ENCODE measurements at regions not wholly inside any gene's neighbourhood (a gene's known extent, or its start where the extent isn't known, plus 50 kb on each side); places are given as distances from the start of the nearest gene placed in this dataset.

- Histone ChIP-seq H3K4me1 (no peaks in the 10 kb centered on the region), H3K27me3 (no peaks in the 10 kb centered on the region), H3K9me3 (no peaks in the 10 kb centered on the region), H3K36me3 (no peaks in the 10 kb centered on the region), H3K27ac (no peak overlapping the region), H3K4me3 (no peak overlapping the region)
- peak; percentile 71 to 89 for TF ChIP-seq CTCF (IDR thresholded peaks at IDR 0.05)
- DNase-seq (ENCODE audit: low spot score): no peak
Observed at GRCh38 chr15:97234851-97235610, 725.5 kb upstream of the ARRDC4 start.

GRCh38 chr15:97235611-97235985 is 724.9 kb upstream of the ARRDC4 start:
- no peak overlapping the region for H3K4me3 ChIP-seq

GRCh38 chr15:97236140-97236539 is 724.4 kb upstream of the ARRDC4 start:
- Histone ChIP-seq H3K9me3 (no peaks in the 10 kb centered on the region), H3K27ac (no peak overlapping the region), H3K4me1 (no peaks in the 10 kb centered on the region), H3K4me3 (no peak overlapping the region), H3K36me3 (no peaks in the 10 kb centered on the region), H3K27me3 (no peaks in the 10 kb centered on the region)
- DNase-seq (ENCODE audit: low spot score): no peak
- TF ChIP-seq CTCF (IDR thresholded peaks at IDR 0.05): no peak

More at GRCh38 chr15:97235611-97235985, 724.9 kb upstream of the ARRDC4 start:
- Histone ChIP-seq H3K27ac (no peak overlapping the region), H3K27me3 (no peaks in the 10 kb centered on the region), H3K9me3 (no peaks in the 10 kb centered on the region), H3K4me1 (no peaks in the 10 kb centered on the region), H3K36me3 (no peaks in the 10 kb centered on the region)
- DNase-seq (ENCODE audit: low spot score): no peak
- TF ChIP-seq CTCF (IDR thresholded peaks at IDR 0.05): peak in 1 of 2 donors; percentile 12

GRCh38 chr15:97237160-97237559 is 723.3 kb upstream of the ARRDC4 start:
- DNase-seq (ENCODE audit: low spot score): no peak
- Histone ChIP-seq H3K27me3 (no peaks in the 10 kb centered on the region), H3K27ac (no peak overlapping the region), H3K36me3 (no peaks in the 10 kb centered on the region), H3K4me3 (no peak overlapping the region), H3K4me1 (no peaks in the 10 kb centered on the region), H3K9me3 (no peaks in the 10 kb centered on the region)
- no peak for TF ChIP-seq CTCF (IDR thresholded peaks at IDR 0.05)

GRCh38 chr15:97248376-97248775 is 712.1 kb upstream of the ARRDC4 start:
- no peaks in the 10 kb centered on the region for H3K9me3 ChIP-seq
- no peaks in the 10 kb centered on the region for H3K27me3 ChIP-seq
- H3K4me1 ChIP-seq: no peaks in the 10 kb centered on the region
- no peak for TF ChIP-seq CTCF (IDR thresholded peaks at IDR 0.05)
- no peak overlapping the region for H3K4me3 ChIP-seq
- no peak for DNase-seq (ENCODE audit: low spot score)
- no peak overlapping the region for H3K27ac ChIP-seq
- no peaks in the 10 kb centered on the region for H3K36me3 ChIP-seq

GRCh38 chr15:97259943-97260342 is 700.6 kb upstream of the ARRDC4 start:
- no peak overlapping the region for H3K4me3 ChIP-seq
- H3K27me3 ChIP-seq: no peaks in the 10 kb centered on the region
- H3K9me3 ChIP-seq: no peaks in the 10 kb centered on the region
- no peaks in the 10 kb centered on the region for H3K4me1 ChIP-seq
- no peaks in the 10 kb centered on the region for H3K36me3 ChIP-seq
- no peak overlapping the region for H3K27ac ChIP-seq
- no peak for TF ChIP-seq CTCF (IDR thresholded peaks at IDR 0.05)
- DNase-seq (ENCODE audit: low spot score): no peak
